ENCODE measurements at regions not wholly inside any gene's neighbourhood (a gene's known extent, or its start where the extent isn't known, plus 50 kb on each side); places are given as distances from the start of the nearest gene placed in this dataset.

DNA sequence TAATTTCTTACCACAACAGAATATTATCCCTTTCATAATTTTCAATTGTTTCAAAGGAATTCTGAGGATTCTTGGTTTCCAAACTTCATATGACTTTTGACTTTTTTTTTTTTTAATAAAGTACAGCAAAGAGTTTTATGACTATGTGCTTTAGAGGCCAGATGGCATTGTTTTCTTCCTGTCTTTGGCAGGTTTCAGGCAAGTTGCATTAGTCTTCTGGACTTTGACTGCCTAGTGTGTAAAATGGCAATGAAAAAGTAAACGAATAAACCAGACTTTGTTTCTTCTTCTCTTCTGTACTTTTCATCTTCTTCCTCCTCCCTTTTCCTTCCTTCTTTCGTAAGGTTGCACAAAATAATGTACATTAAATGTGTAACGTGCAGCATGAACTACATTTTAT lies 172.6 kb upstream of the RBFOX1 start:
- TF ChIP-seq, protein P1, sequence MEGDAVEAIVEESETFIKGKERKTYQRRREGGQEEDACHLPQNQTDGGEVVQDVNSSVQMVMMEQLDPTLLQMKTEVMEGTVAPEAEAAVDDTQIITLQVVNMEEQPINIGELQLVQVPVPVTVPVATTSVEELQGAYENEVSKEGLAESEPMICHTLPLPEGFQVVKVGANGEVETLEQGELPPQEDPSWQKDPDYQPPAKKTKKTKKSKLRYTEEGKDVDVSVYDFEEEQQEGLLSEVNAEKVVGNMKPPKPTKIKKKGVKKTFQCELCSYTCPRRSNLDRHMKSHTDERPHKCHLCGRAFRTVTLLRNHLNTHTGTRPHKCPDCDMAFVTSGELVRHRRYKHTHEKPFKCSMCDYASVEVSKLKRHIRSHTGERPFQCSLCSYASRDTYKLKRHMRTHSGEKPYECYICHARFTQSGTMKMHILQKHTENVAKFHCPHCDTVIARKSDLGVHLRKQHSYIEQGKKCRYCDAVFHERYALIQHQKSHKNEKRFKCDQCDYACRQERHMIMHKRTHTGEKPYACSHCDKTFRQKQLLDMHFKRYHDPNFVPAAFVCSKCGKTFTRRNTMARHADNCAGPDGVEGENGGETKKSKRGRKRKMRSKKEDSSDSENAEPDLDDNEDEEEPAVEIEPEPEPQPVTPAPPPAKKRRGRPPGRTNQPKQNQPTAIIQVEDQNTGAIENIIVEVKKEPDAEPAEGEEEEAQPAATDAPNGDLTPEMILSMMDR (IDR thresholded peaks at IDR 0.05; ENCODE audit: insufficient read depth, low read length, poor library complexity, severe bottlenecking) = no peak
- TF ChIP-seq EZH2phosphoT487 (conservative IDR thresholded peaks at IDR 0.05; ENCODE audit: low read length) = no peak

All from SU-DHL-6 (cell line).